ENCODE measurements at regions not wholly inside any gene's neighbourhood (a gene's known extent, or its start where the extent isn't known, plus 50 kb on each side); places are given as distances from the start of the nearest gene placed in this dataset.

DNA sequence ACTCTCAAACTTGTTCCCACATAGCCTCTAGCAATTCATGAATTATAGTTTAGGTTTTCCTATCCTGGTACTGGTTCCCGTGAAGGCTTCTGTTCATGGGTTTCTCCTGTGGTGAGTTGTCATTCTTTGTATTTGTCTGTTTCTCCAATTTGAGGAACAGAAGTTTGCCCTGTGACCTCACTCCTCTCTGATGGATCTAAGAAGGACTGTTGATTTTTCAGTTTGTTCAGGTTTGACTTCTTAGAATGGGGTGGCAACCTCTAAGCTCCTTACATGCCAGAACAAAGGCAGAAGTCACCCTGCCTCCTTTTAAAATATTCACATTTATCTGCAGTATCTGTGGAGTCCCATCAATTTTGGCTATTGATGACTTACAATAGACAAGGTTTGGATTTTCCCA lies 354.0 kb downstream of the SPRY2 start:
- TF ChIP-seq POLR2A (IDR thresholded peaks at IDR 0.05) (no peak), POLR2AphosphoS5 (IDR thresholded peaks at IDR 0.05) (no peak)
- TF ChIP-seq, protein P1, sequence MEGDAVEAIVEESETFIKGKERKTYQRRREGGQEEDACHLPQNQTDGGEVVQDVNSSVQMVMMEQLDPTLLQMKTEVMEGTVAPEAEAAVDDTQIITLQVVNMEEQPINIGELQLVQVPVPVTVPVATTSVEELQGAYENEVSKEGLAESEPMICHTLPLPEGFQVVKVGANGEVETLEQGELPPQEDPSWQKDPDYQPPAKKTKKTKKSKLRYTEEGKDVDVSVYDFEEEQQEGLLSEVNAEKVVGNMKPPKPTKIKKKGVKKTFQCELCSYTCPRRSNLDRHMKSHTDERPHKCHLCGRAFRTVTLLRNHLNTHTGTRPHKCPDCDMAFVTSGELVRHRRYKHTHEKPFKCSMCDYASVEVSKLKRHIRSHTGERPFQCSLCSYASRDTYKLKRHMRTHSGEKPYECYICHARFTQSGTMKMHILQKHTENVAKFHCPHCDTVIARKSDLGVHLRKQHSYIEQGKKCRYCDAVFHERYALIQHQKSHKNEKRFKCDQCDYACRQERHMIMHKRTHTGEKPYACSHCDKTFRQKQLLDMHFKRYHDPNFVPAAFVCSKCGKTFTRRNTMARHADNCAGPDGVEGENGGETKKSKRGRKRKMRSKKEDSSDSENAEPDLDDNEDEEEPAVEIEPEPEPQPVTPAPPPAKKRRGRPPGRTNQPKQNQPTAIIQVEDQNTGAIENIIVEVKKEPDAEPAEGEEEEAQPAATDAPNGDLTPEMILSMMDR (IDR thresholded peaks at IDR 0.05) = no peak

Measured in prostate gland (tissue), 2 donors.